SK-N-MC (cell line): ENCODE measurements at regions not wholly inside any gene's neighbourhood (a gene's known extent, or its start where the extent isn't known, plus 50 kb on each side); places are given as distances from the start of the nearest gene placed in this dataset.
A peak's percentile ranks its signal among the peaks of the same experiment; 100 is the strongest.

Source experiments
- DNase-seq: peaks from one replicate; pipeline ENCODE4 v3.0.0-alpha.2; 2011; ENCODE audit warnings: low read depth, low spot score
- H3K27ac ChIP-seq: fragments of 200-600 bp; sonication (generic); 2 replicates; pipeline ENCODE4 v1.5.1; 2016; ENCODE audit warnings: mixed run types
- H3K36me3 ChIP-seq: fragments of 200-600 bp; sonication (generic); 2 replicates; pipeline ENCODE4 v1.6.1; 2017; ENCODE audit warnings: antibody characterized with exemption, low read length, mixed read lengths; ENCODE audit not compliant: insufficient read depth
- H3K4me3 ChIP-seq: fragments of 200-600 bp; sonication (generic); 2 replicates; pipeline ENCODE4 v1.5.1; 2016
- H3K9ac ChIP-seq: fragments of 200-600 bp; sonication (generic); 2 replicates; pipeline ENCODE4 v1.8.0; 2017; ENCODE audit warnings: mixed run types, mixed read lengths; ENCODE audit not compliant: insufficient read length
- H3K9me3 ChIP-seq: fragments of 200-600 bp; sonication (generic); 2 replicates; pipeline ENCODE4 v1.6.1; 2017; ENCODE audit warnings: low read depth, mild to moderate bottlenecking, antibody characterized with exemption, low read length, moderate library complexity, mixed read lengths
- EZH2 ChIP-seq: fragments of 200-600 bp; sonication (generic); IDR thresholded peaks from one replicate; pipeline ENCODE4 v1.6.1; 2017; ENCODE audit warnings: antibody characterized with exemption
- FOXP2 ChIP-seq: optimal IDR thresholded peaks from 2 replicates; pipeline ENCODE3; 2011; ENCODE audit warnings: mild to moderate bottlenecking, moderate library complexity; ENCODE audit not compliant: insufficient read depth; ENCODE audit errors: extremely low read length, control extremely low read depth
- POLR2AphosphoS5 ChIP-seq: IDR thresholded peaks from 2 replicates; pipeline ENCODE4 v1.6.1; 2012; ENCODE audit warnings: mild to moderate bottlenecking, low read depth, low read length, borderline replicate concordance

DNA sequence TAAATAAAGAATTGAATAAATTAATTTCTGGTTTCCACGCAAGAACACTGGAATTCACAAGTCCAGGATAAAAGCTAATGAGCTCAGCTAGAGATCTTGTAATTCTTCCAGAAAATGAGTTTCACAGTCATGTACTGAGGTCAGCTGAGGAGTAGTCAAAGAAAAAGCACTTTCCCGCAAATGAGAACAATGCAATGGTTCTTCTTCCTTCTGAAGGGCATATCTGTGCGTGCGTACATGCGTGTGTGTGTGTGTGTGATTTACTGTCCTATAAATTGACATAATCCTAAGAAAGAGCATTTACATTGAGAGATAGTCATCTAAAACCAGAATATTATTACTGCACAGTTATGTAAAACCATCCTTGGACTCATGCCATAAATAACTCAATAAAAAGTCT is 968.9 kb upstream of the EYS start:
- Histone ChIP-seq H3K9ac (no peak overlapping the region), H3K4me3 (no peak overlapping the region), H3K36me3 (no peaks in the 10 kb centered on the region), H3K27ac (no peak overlapping the region), H3K9me3 (no peaks in the 10 kb centered on the region)
- TF ChIP-seq FOXP2 (peak; percentile 34), EZH2 (no peak), POLR2AphosphoS5 (peak; percentile 28; the same call in 1 of the 2 replicates)
- DNase-seq: peak; percentile 67

DNA sequence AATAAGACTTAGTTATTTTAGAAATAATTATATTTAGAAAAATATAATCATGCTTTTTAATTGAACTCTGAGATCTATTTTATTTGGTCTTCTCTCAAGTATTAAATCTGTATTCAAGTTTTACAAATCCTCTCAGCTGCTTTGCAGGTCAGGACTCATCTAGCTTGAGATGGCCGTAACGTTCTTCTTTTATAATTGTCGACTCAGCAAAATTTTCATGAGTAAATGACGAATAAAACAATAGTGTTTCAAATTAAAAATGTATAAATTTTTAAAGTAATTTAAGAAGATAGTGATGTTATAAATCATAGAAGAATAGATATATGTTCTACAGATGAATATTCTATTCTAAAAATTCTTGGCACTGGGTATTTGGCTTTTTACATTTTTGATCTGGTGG is 957.1 kb upstream of the EYS start:
- Histone ChIP-seq H3K9ac (no peak overlapping the region), H3K27ac (peak overlapping the region; percentile 67; the same call in 1 of the 2 replicates), H3K36me3 (no peaks in the 10 kb centered on the region), H3K9me3 (no peaks in the 10 kb centered on the region; the same call in 1 of the 2 replicates), H3K4me3 (no peak overlapping the region)
- no peak for TF ChIP-seq EZH2
- no peak for TF ChIP-seq POLR2AphosphoS5
- no peak for TF ChIP-seq FOXP2
- no peak for DNase-seq

DNA sequence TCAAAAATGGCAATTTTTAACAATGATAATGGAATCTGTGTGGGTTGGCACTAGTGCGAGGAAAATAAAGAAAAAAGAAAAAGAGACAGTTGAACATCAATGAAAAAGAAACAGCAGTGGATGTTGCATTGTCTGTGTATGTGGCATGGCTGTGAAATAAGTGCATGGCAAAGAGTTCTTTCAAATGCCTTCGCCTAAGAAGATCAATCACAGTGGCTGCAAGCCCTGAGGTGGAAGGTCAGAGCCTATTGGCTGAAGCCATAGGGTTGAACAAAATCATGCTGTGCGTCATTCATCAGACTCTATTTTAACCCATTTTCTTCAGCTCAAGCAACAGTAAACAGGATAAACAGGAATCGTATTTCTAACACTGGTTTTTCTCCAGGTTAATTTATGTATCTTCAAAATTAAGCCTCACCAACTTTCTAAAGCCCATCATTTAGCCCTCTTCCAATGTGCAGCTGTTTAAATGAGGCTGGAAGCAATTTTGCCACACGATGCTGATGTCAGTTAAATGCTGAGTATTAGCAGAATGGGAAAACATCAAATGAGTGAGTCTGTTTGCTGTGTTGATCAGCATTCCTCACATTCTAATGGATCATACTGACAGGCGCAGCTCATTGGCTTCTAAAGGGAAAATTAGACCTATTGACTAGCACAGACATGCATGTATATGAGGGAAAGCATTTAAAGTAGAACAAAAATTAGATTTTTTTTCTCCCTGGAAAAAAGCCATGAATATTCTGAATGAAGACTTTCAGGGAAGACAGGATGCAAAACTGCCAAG is 955.9 kb upstream of the EYS start:
- TF ChIP-seq POLR2AphosphoS5: no peak
- TF ChIP-seq EZH2: no peak
- TF ChIP-seq FOXP2: no peak

DNA sequence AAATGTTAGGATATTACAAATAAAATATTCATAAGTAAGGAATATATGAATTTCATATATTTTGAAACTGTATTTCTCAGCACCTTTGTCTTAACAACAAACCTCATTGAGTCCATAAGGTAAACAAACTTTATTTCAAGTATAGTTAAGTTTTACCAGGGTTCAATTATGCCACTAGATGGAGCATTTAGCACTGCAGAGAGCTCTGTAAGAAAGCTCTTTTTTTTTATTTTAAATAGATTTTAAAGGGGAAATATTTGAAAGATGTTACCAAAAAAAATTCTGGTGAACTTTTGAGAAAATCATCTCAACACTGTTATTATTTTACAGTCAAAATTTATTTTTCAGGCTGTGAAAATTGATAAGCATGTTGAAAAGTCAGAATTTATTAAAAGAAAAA is 955.2 kb upstream of the EYS start:
- H3K9ac ChIP-seq: no peak overlapping the region
- no peaks in the 10 kb centered on the region for H3K36me3 ChIP-seq
- TF ChIP-seq POLR2AphosphoS5: no peak
- TF ChIP-seq FOXP2: no peak
- no peak for TF ChIP-seq EZH2
- H3K9me3 ChIP-seq: no peaks in the 10 kb centered on the region; the same call in 1 of the 2 replicates
- no peak overlapping the region for H3K27ac ChIP-seq
- DNase-seq: peak; percentile 56
- no peak overlapping the region for H3K4me3 ChIP-seq

More for the DNA sequence above, 955.9 kb upstream of the EYS start:
- Histone ChIP-seq H3K9ac (no peak overlapping the region), H3K27ac (peak overlapping the region; percentile 28; the same call in 1 of the 2 replicates), H3K36me3 (no peaks in the 10 kb centered on the region), H3K4me3 (no peak overlapping the region), H3K9me3 (no peaks in the 10 kb centered on the region; the same call in 1 of the 2 replicates)
- no peak for DNase-seq

DNA sequence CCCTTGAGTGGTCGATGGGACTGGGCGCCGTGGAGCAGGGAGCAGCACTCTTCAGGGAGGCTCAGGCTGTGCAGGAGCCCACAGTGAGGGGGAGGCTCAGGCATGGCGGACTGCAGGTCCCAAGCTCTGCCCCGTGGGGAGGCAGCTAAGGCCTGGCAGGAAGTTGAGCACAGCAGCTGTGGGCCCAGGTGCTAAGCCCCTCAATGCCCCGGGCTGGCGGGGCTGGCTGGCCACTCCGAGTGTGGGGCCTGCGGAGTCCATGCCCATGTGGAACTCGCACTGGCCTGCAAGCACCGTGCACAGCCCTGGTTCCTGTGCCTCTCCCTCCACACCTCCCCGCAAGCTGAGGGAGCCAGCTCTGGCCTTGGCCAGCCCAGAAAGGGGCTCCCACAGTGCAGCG is 948.4 kb upstream of the EYS start:
- Histone ChIP-seq H3K9ac (no peak overlapping the region), H3K4me3 (no peak overlapping the region), H3K9me3 (no peaks in the 10 kb centered on the region), H3K36me3 (no peaks in the 10 kb centered on the region), H3K27ac (no peak overlapping the region)
- DNase-seq: no peak
- TF ChIP-seq EZH2: no peak
- no peak for TF ChIP-seq POLR2AphosphoS5
- TF ChIP-seq FOXP2: no peak

DNA sequence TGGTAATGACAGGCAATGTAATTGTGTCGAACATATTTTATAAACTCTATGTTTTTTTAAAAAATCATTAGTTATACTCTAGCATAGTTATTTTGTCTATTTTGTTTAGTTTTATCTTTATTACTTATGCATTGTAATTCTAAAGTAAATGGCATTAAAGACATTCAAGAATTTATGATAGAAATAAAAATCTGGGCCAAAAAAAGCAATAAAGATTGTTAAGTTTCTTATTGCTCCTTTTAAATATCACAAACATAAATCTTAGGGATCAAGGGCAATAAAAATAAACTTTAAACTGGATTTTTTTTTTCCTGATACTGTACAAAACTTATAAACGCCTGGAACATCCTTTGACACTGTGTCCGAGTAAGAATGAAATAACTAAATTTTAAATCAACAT is 931.5 kb upstream of the EYS start:
- TF ChIP-seq FOXP2 (no peak), EZH2 (no peak), POLR2AphosphoS5 (no peak)
- DNase-seq: no peak
- no peaks in the 10 kb centered on the region for H3K36me3 ChIP-seq
- no peak overlapping the region for H3K27ac ChIP-seq
- no peak overlapping the region for H3K9ac ChIP-seq
- no peaks in the 10 kb centered on the region for H3K9me3 ChIP-seq
- no peak overlapping the region for H3K4me3 ChIP-seq

DNA sequence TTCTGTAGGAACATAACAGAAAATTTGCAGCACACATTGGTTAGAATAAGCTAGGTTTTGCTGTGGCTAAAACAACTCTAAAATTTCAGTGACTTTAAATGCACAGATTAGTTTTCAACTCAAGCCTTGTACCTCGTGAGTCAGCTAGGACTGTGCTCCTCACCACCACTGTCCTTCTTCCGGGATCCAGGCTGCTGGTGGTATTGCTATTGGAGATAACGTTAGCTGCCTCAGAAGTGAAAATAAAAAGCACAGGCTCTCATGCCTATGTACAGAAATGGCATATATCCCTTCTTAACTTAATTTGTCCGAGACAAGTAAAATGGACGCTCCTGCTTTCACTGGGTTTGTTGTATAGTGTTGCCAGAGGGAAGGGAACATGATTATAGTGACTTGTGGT is 931.1 kb upstream of the EYS start:
- Histone ChIP-seq H3K9ac (no peak overlapping the region), H3K9me3 (no peaks in the 10 kb centered on the region), H3K36me3 (no peaks in the 10 kb centered on the region), H3K4me3 (no peak overlapping the region), H3K27ac (no peak overlapping the region)
- TF ChIP-seq FOXP2 (no peak), POLR2AphosphoS5 (no peak), EZH2 (no peak)
- DNase-seq: no peak

DNA sequence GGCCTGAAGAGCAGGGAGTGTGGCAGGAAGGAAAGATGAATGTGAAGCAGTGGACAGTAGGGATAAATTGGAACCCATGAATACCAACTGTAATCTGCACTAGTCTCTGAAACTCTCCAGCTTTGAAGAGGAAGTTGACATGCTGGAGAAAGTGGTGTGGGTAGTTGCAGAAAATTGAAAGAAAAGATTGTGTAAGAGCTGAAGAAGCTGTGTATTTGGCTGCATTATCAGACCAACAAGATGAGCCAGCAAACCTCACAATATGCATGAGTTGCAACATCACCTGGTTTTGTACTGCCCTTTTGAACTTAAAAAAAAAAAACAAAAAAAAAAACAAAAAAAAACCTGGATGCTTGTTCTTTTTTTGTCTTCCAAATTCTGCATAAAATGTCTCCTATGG is 921.9 kb upstream of the EYS start:
- H3K4me3 ChIP-seq: no peak overlapping the region
- no peak overlapping the region for H3K27ac ChIP-seq
- DNase-seq: no peak
- no peak overlapping the region for H3K9ac ChIP-seq
- TF ChIP-seq POLR2AphosphoS5 (no peak), FOXP2 (no peak), EZH2 (no peak)
- H3K36me3 ChIP-seq: no peaks in the 10 kb centered on the region
- H3K9me3 ChIP-seq: no peaks in the 10 kb centered on the region
